HG03432 (cell line): ENCODE measurements at regions not wholly inside any gene's neighbourhood (a gene's known extent, or its start where the extent isn't known, plus 50 kb on each side); places are given as distances from the start of the nearest gene placed in this dataset.
"Not testable (repeated sequence)": the region's sequence is repeated elsewhere in the genome, so short reads cannot be mapped to it uniquely, and the experiment has no call there.

Experiments used
- ATAC-seq: cut with Tn5 transposase; IDR thresholded peaks from one replicate; pipeline ENCODE4 v1.9.1; 2021; ENCODE audit warnings: mild to moderate bottlenecking, moderate library complexity; ENCODE audit not compliant: unreplicated experiment

DNA sequence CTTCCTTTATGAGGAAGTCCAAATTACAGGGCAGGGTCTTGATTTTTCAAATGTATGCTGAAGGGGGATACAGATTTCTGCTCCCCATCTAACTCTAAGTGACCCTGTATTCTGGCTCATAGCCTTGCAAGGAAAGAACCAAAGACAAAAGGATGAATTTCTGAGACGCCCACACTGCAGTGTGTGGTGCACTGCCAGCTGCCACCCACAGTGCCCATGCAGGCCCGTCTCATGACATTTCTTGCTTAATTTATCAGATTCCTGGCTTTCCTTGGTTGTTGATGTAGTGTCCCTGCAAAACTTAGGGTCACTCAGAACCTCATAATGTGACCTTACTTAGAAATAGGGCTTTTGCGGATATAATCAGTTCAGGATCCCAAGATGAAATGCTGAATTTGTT, 68.0 kb downstream of the CBLN4 start:
- ATAC-seq, result no peak

DNA sequence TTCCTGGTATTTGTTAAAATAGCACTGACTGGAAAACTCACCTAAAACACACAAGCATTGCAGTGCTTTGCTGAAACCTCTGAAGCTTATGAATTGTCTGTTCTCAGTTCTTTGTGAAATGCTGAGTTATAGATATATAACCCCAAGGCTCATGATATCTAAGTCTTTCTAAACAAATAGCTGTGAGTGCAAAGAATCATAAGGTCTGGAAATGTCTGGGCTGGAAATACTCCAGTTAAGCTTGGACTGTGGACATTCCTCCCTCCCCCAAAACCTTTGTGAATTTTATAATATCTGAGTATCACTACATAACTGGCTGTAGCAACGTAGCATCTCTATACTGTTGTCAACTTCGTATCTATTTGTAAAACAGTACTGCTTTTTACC, 69.1 kb downstream of the CBLN4 start:
- ATAC-seq, result no peak

DNA sequence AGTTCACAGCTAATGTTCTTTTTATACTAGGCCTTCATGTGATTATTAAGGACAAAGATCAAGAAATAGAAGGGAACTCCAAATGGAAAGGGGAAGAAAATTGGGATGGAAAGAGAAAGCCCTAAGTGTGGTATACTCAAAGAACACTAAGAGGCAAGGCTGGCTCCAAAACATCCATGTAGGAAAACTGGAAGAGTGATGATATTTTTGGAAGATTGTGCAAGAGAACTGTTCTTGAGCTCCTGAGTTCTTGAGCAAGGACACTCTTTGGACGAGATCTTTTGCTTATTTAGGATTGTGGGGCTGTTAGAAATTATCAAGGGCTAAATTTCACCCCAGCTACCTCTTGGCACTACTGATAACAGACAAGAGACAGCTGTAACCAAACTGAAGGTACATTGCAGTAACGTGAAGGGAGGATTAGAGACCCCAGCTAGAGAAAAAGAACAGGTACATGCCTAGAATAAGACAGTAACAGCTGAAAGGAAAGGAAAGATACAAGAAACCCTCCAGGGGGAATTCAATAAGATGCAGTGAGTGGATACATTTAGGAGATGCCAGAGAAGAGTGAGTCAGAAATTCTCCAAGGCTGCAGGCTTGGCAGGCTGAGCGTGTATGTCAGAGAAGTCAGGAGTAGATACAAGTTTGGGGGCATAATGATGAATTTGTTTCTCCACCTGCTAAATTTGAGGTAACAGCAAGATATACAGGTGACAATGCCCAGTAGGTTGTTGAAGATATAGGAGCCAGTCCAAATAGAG, 69.7 kb downstream of the CBLN4 start:
- no peak for ATAC-seq

DNA sequence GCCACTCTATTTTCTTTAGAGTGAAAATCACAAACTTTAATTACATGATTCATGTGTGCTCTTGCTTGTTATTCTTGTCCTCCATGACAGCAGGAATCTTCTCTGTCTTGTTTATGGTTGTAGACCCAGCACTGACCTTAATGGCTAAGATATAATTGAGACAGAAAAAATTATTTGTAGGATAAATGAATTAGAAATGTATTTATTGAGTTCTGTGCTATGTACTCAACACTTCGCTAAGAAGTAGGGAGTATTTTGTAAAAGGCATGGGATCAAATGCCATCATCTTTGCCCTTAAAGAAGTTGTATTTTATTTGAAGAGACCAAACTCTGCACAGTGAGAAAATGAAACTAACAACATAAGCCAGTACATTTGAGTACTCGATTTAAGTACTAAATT, 71.2 kb downstream of the CBLN4 start:
- no peak for ATAC-seq

DNA sequence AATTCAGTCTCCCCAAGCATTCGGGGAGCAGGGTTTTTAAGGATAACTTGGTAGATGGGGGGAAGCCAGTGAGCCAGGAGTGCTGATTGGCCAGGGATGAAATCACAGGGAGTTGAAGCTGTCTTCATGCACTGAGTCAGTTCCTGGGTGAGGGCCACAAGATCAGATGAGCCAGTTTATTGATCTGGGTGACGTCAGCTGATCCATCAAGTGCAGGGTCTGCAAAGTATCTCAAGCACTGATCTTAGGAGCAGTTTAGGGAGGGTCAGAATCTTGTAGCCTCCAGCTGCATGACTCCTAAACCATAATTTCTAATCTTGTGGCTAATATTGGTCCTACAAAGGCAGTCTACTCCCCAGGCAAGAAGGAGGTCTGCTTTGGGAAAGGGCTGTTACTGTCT, 74.4 kb downstream of the CBLN4 start:
- ATAC-seq, result not testable (repeated sequence)

DNA sequence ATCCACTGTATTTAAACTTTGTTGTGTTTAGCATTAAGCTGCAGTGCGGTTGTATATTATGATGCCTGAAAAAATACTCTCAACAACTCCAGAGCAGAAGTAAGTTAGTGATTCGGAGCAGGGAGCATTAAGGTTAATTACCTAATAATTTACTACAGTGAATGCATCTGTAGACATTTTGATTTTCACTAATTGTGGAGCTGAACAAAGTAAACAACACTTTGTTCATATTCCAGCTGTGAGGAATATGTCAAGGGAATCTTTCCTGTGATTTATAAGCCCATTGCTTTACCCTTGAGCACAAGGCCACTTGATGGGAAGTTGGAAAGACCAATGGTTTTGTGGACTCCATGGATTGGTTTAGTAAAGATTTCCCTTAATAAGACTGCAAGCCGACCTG, 77.1 kb downstream of the CBLN4 start:
- no peak for ATAC-seq

DNA sequence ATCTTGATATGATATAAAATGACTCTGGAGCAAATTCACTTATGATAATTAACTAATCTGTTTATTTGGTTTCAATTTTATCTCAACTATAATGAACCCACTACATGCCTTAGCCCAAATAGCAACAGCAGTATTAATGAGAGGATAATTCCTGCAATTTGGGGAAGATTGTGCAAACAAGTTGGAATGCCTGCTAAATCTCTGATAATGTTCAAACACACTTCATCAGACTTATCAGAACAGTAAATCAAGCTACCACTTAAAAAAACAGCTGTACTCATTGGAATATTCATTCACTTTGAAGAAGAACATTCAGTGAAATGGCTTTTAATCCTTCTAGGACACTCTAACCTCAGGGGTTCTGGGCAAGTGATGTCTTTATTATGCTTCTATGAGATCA, 85.4 kb downstream of the CBLN4 start:
- no peak for ATAC-seq

DNA sequence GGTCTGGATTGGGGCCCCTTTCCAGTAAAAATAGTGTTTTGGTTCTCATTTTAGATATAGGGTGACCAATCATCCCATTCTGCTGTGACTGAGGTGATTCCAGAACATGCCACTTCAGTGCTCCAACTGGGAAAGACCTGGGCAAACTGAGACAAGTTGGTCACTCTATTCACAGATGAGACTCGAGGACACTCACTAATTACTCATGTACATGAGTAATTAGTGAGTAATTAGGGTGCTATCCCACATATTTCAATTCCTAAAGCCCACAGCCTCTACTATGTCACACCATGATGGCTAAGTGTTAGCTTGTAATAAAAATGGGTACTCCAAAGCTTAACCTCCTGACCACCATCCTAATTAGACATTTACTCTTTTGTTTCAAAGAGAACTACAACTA, 86.0 kb downstream of the CBLN4 start:
- no peak for ATAC-seq

DNA sequence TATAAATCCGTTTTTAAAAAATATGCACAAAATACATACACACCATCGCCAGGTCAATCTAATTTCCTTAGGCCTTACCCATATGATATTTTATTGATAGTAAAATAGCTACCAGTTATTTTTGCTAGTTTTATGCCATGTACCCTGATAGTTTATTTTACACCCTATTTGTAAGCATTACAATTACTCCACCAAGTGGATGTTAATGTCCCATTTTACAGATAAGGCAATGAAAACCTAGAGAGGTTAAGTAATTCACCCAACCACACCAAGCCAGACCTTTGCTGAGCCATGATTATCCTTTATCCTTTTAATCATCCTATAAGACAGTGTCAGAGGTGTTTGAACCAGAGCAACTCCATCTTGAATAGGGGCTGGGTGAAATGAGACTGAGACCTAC, 86.8 kb downstream of the CBLN4 start:
- no peak for ATAC-seq

DNA sequence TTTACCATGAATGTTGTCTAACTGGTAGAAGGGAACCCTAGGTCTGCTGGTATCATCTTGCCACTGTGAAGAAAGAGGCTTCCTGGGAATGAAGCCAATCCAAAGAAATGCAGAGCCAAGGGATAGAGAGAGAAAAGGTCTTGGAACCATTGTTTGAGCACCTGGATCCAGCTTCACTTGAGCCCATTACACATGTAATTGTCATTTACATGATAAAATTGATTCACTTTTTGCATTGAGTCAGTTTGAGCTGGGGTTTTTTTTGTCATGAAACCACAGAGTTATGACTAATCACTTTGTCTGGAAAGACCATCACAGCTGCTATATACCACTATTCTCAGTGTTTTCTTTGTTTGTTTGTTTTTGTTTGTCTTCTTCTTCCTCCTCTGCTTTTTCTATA, 112.3 kb downstream of the CBLN4 start:
- ATAC-seq, result no peak

DNA sequence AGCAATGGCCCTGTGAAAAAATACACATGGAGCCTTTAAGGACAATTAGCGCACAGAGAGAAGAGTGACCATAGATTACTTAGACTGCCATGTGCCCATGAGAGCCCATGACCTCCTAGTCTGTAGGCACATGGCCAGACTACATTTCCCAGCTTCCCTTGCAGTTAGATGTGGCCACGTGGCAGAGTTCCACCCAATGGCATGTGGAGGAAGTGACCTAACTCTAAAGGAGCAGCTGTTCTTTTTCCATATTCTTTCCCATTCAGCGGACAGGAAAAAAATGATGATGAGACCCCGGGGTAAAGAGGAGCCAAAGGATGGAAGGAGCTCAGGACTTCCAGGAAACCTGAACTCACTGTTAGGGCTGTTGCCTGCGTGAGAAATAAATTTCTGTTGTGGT, 116.6 kb downstream of the CBLN4 start:
- no peak for ATAC-seq

DNA sequence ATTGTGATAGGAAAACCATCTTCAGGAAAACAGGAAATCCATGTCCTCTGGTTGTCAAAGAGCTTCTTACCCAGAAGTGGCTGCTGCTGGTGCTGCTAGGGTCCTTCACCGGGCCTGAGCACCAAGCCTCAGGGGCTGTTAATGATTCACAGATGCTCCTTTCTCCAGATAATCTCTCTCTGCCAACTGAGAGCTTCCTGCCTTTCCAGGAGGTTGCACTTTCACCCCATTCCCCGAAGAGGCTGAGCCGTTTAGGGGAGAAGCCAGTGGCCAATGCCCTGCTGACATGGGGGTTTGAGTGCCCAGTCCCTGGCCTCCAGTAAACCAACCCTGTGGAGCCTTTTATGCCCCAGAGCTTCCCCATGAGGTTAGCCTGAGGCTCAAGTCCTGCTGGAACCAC, 122.4 kb downstream of the CBLN4 start:
- ATAC-seq, result no peak

DNA sequence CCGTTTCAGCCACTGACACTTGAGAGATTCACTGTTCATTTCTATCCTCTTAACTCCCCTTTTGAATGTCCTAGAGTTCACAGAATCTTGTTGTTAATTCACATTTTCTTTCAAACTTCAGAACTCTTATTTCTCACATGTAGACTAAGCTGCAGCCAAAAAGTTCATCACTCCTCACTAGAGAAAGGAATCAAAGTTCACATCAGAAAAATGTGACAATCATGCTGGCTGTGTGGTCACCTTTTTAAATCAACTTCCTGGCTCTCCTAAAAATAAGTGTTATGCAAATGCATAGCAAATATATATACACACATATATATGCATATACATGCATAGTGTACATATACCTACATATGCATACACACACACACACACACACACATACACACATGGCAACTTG, 123.0 kb downstream of the CBLN4 start:
- no peak for ATAC-seq

DNA sequence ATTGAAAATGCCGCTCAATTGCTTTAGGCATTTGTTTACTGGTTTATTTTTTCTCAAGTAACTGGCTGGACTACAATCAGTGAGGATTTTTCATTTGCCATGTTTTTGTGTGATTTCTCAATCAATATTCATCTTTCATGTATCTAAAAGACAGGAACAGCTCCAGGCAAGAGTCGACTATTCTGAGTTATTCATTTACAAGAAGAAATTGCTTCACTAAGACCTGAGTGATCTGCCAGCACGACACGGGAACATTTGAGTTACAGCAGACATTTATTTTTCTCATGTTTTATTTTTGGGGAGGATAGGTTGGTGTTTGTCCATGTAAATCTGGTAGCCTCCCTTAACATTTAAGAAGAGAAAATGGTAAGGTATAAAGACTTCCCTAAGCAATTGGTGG, 124.1 kb downstream of the CBLN4 start:
- no peak for ATAC-seq

DNA sequence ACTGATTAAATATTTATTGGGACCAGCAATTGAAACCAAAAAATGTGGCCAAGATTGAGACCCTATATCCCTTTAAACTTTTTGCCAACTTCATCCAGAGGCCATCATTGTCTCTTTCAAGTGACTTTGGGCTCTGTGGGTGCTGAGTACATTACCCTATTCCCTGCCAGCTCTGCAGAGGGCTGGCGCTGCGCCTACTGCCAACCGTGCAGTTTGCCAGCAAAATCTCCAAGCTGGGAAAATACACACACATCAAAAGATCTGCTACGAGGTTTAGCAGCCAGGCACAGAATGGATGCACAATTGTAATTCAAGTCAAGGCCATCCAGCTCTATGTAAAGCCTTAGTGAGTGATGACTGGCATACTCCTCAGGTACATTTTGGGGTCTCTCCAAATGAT, 125.0 kb downstream of the CBLN4 start:
- ATAC-seq, result no peak

DNA sequence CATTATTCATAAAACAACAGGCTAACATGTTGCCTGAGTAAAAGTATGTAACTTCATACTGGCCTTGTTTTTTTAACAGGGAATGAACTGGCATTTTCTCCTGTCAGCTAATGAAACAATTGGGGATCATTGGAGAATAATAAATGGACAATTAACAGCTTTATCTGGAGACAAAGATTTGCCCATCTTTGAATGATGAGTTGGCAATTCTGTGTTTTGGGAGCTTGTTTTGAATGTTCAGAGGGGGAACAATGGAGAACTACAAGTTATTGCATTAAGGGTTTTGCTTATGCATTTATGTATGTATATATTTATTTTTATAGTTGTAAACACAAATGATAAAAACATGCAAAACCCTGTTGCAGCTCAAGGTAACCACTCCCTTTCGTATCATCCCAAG, 150.3 kb downstream of the CBLN4 start:
- ATAC-seq, result no peak

DNA sequence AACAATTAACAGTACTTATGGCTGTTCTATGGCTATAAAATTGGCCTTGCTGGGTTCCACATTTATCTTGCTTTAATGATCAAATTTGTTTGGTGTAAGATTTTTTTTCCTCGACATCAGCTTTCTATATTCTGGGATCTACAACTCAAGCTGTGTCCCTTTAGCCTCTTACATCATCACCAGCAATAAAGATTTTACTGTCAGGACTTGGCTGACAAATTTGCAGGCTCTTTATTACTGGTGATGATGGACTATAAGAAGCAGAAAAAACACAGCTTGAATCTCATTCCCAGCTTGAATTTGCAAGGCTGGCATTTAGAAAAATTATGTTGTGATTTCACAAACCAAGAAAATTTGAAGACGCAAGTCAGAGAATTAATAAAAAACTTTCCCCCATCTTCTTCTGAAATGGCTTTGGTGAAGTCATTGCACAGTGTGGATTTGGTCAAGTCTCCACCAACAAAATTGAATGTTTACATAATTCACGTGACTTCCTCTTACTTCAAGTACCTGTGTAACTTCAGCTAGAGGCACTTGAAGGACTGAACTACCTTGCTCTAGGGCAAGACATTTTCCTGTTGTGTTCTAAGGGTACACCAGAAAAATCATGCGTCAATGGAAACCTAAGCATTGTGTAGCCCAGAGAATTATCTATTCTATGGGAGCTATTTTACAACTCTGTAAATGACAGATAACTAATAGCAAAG, 175.0 kb downstream of the CBLN4 start:
- no peak for ATAC-seq

DNA sequence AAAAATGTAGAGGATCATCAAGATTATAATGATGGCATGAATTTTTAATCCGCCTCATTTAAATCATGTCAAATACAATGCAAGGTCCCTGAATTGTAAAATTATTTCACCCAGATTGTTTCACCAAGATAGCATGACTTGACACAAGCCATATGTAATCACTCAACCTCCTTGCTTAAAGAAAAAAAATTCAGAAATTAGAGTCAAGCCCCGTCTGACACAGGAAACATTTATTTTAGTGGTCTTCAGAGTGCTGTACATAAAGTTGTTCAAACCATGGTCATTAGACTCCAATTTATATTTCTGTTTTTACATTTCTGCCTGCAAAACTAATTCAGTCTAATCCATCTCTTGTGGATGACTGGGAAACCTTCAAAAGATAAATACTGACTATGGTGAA, 200.2 kb downstream of the CBLN4 start:
- ATAC-seq, result no peak

DNA sequence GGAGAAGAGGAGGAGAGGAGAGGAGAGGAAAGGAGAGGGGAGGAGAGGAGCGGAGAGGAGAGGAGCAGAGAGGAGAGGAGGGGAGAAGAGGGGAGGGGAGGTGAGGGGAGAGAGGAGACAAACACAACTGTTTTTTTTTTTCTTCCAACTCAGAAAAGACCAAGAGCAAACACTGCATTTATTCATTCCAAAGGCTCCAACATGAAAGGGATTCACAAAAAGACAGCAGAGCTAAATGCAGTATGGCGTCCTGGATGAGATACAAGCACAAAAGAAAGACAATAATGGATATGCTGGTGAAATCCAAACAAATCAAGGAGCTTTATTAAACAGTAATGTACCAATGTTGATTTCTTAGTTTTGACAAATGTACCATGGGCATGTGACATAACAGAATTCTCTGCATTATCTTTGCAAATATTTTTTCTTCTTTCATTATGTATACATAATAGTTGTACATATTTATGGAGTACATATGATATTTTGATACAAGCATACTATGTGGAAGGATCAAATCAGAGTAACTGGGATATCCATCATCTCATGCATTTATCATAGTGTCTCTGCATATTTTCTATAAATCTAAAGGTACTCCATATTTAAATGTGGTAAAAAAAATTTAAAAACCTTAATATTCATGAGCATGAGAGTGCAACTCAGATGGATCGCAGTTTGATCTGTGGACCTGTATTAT, 204.6 kb downstream of the CBLN4 start:
- ATAC-seq, result no peak

DNA sequence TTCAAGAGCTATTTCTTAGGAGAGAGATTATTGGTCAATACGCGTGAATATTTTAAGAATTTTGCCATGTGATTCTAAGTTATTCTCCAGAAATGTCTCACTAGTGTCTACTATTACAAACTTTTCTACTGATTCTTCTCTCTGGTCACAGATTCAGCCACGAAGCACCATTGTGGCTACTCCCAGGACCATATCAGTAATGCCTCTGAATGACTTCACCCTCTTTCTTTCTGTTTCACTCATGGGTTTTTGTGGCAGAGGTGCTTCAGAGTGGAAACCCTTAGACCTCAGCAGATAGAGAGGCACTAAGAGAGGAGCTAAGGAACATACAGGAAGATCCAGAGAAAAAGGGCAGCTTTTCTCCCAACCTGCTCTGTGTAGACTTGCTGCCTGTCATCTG, 211.3 kb downstream of the CBLN4 start:
- ATAC-seq, result no peak

DNA sequence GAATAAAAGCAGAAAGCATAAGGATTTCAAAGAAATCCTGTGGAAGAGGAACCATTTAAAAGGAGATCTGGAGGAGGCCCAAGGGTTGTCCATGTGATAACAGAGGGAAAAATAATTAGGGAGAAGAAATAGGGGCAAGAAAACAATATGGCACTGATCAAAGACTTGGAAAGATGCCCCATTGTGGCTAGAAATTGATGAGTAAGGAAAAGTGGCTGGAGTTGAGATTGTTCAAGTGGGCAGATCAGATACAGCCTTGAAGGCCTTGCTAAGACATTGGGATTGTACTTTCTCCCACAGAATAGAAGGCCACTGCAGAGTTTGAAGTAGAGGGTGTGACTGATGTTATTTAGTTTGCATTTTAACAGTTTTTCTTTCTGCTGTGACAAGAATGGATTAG, 213.3 kb downstream of the CBLN4 start:
- no peak for ATAC-seq

DNA sequence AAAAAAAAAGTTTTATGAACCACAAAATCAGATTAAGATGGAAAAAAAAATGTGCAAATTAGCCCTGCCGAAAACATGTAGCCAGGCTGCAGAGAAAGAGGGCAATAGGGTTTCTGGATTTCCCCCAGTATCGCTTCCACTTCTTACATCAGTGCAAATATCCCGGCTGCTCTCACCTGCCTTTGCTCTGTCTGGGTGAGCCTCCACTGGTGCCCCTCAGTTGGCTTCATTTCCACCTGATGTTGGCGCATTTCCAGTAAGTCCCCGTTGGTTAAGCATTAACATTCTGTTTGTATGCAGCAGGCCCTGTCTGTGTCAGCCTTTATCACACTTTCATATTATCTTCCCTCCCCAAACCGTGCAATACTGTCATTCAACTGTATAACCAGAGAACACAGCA, 215.1 kb downstream of the CBLN4 start:
- ATAC-seq, result no peak
